ENCODE measurements at regions not wholly inside any gene's neighbourhood (a gene's known extent, or its start where the extent isn't known, plus 50 kb on each side); places are given as distances from the start of the nearest gene placed in this dataset.

- TF ChIP-seq CTCF (conservative IDR thresholded peaks at IDR 0.05; ENCODE audit: control insufficient read depth, insufficient read depth, low read depth, low read length), result no peak
- DNase-seq (ENCODE audit: low read depth), result no peak
- no peak overlapping the region for H3K4me3 ChIP-seq (ENCODE audit: control insufficient read depth, low read depth, low read length)
Observed at GRCh38 chr2:43087413-43087812, 139.0 kb downstream of the ZFP36L2 start.

- H3K4me3 ChIP-seq (ENCODE audit: control insufficient read depth, low read depth, low read length), result no peak overlapping the region
- no peak for TF ChIP-seq CTCF (conservative IDR thresholded peaks at IDR 0.05; ENCODE audit: control insufficient read depth, insufficient read depth, low read depth, low read length)
- DNase-seq (ENCODE audit: low read depth), result peak; percentile 100
Observed at GRCh38 chr2:43086451-43087221, 139.8 kb downstream of the ZFP36L2 start.

- DNase-seq (ENCODE audit: low read depth), result no peak
- no peak for TF ChIP-seq CTCF (conservative IDR thresholded peaks at IDR 0.05; ENCODE audit: control insufficient read depth, insufficient read depth, low read depth, low read length)
- H3K4me3 ChIP-seq (ENCODE audit: control insufficient read depth, low read depth, low read length), result no peak overlapping the region
Observed at GRCh38 chr2:43085929-43086328, 140.5 kb downstream of the ZFP36L2 start.

- TF ChIP-seq CTCF (conservative IDR thresholded peaks at IDR 0.05; ENCODE audit: control insufficient read depth, insufficient read depth, low read depth, low read length), result no peak
- no peak overlapping the region for H3K4me3 ChIP-seq (ENCODE audit: control insufficient read depth, low read depth, low read length)
- DNase-seq (ENCODE audit: low read depth), result no peak
Observed at GRCh38 chr2:43085505-43085904, 140.9 kb downstream of the ZFP36L2 start.

- no peak for TF ChIP-seq CTCF (conservative IDR thresholded peaks at IDR 0.05; ENCODE audit: control insufficient read depth, insufficient read depth, low read depth, low read length)
Observed at GRCh38 chr2:43084699-43085091, 141.7 kb downstream of the ZFP36L2 start.

GRCh38 chr2:43083710-43084698, 142.4 kb downstream of the ZFP36L2 start:
- no peak overlapping the region for H3K4me3 ChIP-seq (ENCODE audit: control insufficient read depth, low read depth, low read length)
- no peak for TF ChIP-seq CTCF (conservative IDR thresholded peaks at IDR 0.05; ENCODE audit: control insufficient read depth, insufficient read depth, low read depth, low read length)
- DNase-seq (ENCODE audit: low read depth), result peak; percentile 90

More at GRCh38 chr2:43084699-43085091, 141.7 kb downstream of the ZFP36L2 start:
- peak; percentile 72 for DNase-seq (ENCODE audit: low read depth)
- no peak overlapping the region for H3K4me3 ChIP-seq (ENCODE audit: control insufficient read depth, low read depth, low read length)

All from fibroblast of mammary gland (primary cell).